ENCODE measurements at regions not wholly inside any gene's neighbourhood (a gene's known extent, or its start where the extent isn't known, plus 50 kb on each side); places are given as distances from the start of the nearest gene placed in this dataset.

- TF ChIP-seq CTCF (IDR thresholded peaks at IDR 0.05; ENCODE audit: low read depth, low read length, poor library complexity, severe bottlenecking) (no peak), EZH2phosphoT487 (IDR thresholded peaks at IDR 0.05; ENCODE audit: borderline replicate concordance, low read length) (no peak)
These were observed 168.1 kb upstream of the SNX7 start for GRCh38 chr1:98493469-98493868.

Measured in DOHH2 (cell line).